ENCODE measurements at regions not wholly inside any gene's neighbourhood (a gene's known extent, or its start where the extent isn't known, plus 50 kb on each side); places are given as distances from the start of the nearest gene placed in this dataset.

- no peak overlapping the region for H3K27ac ChIP-seq (replicated peaks)
- TF ChIP-seq, protein P1, sequence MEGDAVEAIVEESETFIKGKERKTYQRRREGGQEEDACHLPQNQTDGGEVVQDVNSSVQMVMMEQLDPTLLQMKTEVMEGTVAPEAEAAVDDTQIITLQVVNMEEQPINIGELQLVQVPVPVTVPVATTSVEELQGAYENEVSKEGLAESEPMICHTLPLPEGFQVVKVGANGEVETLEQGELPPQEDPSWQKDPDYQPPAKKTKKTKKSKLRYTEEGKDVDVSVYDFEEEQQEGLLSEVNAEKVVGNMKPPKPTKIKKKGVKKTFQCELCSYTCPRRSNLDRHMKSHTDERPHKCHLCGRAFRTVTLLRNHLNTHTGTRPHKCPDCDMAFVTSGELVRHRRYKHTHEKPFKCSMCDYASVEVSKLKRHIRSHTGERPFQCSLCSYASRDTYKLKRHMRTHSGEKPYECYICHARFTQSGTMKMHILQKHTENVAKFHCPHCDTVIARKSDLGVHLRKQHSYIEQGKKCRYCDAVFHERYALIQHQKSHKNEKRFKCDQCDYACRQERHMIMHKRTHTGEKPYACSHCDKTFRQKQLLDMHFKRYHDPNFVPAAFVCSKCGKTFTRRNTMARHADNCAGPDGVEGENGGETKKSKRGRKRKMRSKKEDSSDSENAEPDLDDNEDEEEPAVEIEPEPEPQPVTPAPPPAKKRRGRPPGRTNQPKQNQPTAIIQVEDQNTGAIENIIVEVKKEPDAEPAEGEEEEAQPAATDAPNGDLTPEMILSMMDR (IDR thresholded peaks at IDR 0.05; ENCODE audit: borderline replicate concordance), result no peak
- intact Hi-C loops (cut with micrococcal nuclease), result no loop called here
- DNase-seq, result no peak
- no peaks in the 10 kb centered on the region for H3K4me1 ChIP-seq
- H3K9me3 ChIP-seq (replicated peaks), result no peaks in the 10 kb centered on the region
- no peak overlapping the region for H3K4me3 ChIP-seq
- no peaks in the 10 kb centered on the region for H3K36me3 ChIP-seq
- peaks cover 96% of the 10 kb centered on the region for H3K27me3 ChIP-seq (ENCODE audit: low read depth)
Measured at GRCh38 chr3:10583798-10584708, 78.7 kb upstream of the ATP2B2 start.

DNA sequence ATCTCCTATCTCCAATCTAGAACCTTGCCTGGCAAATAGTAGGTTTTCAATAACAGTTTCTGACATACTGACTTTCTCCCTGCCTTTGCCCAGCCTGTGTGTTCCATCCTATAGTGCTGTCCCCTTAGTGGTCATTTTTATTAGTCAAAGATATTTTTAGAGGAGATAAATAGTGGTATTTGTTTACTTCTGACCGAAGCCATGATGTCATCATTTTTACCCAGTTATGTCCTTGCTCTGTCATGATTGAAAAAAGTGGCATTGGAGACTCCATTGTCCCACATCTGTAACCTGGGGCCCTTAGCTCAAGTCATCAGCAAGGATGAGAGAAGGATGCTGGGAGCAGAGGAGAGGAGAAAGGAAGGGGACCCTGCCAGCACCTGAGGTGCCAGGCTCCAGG lies 80.6 kb upstream of the ATP2B2 start:
- Histone ChIP-seq H3K36me3 (no peaks in the 10 kb centered on the region), H3K9me3 (replicated peaks) (no peaks in the 10 kb centered on the region), H3K27me3 (ENCODE audit: low read depth) (peaks cover 79% of the 10 kb centered on the region), H3K4me1 (no peaks in the 10 kb centered on the region), H3K27ac (replicated peaks) (no peak overlapping the region), H3K4me3 (no peak overlapping the region)
- intact Hi-C loops (cut with micrococcal nuclease), result no loop called here
- DNase-seq, result no peak
- TF ChIP-seq, protein P1 (IDR thresholded peaks at IDR 0.05; ENCODE audit: borderline replicate concordance), result no peak

DNA sequence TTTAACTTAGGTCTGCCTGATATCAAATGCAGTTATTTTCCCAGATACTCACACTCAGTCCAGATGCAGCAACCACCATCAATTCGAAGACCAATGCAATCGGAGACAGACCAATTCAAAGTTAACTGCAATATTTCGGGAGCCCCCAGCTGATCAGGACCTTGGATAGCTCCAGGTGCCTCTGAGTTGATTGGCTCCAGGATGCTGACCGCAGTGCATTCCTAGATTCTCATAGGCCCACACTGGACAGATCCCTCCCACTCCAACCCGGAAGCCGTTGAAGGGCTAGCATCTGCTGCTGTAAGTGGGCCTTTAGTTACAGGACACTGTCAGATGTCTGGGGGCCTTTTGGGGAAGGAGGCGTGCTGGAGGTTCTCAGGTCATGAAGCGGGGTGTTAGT lies 89.5 kb upstream of the ATP2B2 start:
- no peak for DNase-seq
- Histone ChIP-seq H3K4me1 (no peaks in the 10 kb centered on the region), H3K9me3 (replicated peaks) (no peaks in the 10 kb centered on the region), H3K4me3 (no peak overlapping the region), H3K36me3 (no peaks in the 10 kb centered on the region), H3K27me3 (ENCODE audit: low read depth) (peaks cover 19% of the 10 kb centered on the region), H3K27ac (replicated peaks) (no peak overlapping the region)
- intact Hi-C loops (cut with micrococcal nuclease), result no loop called here
- TF ChIP-seq, protein P1 (IDR thresholded peaks at IDR 0.05; ENCODE audit: borderline replicate concordance), result no peak

- Histone ChIP-seq H3K27me3 (ENCODE audit: low read depth) (peaks cover 27% of the 10 kb centered on the region), H3K9me3 (replicated peaks) (no peaks in the 10 kb centered on the region), H3K4me3 (no peak overlapping the region), H3K36me3 (no peaks in the 10 kb centered on the region), H3K4me1 (peaks cover 11% of the 10 kb centered on the region), H3K27ac (replicated peaks) (no peak overlapping the region)
- intact Hi-C loops (cut with micrococcal nuclease), result no loop called here
- TF ChIP-seq, protein P1 (IDR thresholded peaks at IDR 0.05; ENCODE audit: borderline replicate concordance), result no peak
- no peak for DNase-seq
Measured at GRCh38 chr3:10596746-10597448, 91.5 kb upstream of the ATP2B2 start.

GRCh38 chr3:10597733-10598132 lies 92.3 kb upstream of the ATP2B2 start:
- Histone ChIP-seq H3K27ac (replicated peaks) (no peak overlapping the region), H3K9me3 (replicated peaks) (no peaks in the 10 kb centered on the region), H3K36me3 (no peaks in the 10 kb centered on the region), H3K4me1 (peaks cover 11% of the 10 kb centered on the region), H3K4me3 (no peak overlapping the region), H3K27me3 (ENCODE audit: low read depth) (peaks cover 27% of the 10 kb centered on the region)
- no peak for DNase-seq
- intact Hi-C loops (cut with micrococcal nuclease), result no loop called here
- TF ChIP-seq, protein P1 (IDR thresholded peaks at IDR 0.05; ENCODE audit: borderline replicate concordance), result no peak
